PC-3 (cell line): ENCODE measurements at regions not wholly inside any gene's neighbourhood (a gene's known extent, or its start where the extent isn't known, plus 50 kb on each side); places are given as distances from the start of the nearest gene placed in this dataset.

Experiments
- ATAC-seq: fragments of 200-7000 bp; cut with Tn5 transposase; 2 replicates; pipeline ENCODE4 v1.9.1; 2020; ENCODE audit warnings: mild to moderate bottlenecking, moderate library complexity
- BruUV-seq: library from RNA; stranded (reverse); fragments of 400-500 nt; replicated peaks from 2 replicates; lab custom pipeline; 2021; lab: Mats Ljungman, UMichigan
- CTCF ChIA-PET: fragments of 300-600 bp; sonication (Branson Sonifier 250); formaldehyde crosslinking; loops from one replicate; lab custom pipeline; 2022; ENCODE audit warnings: antibody characterized with exemption; lab: Charles Lee
- POLR2A ChIA-PET: fragments of 300-600 bp; sonication (Branson Sonifier 250); formaldehyde crosslinking; loops from one replicate; lab custom pipeline; 2022; ENCODE audit warnings: antibody characterized with exemption; ENCODE audit not compliant: unreplicated experiment; lab: Charles Lee
- DNase-seq: peaks from one replicate; pipeline ENCODE4 v3.0.0-alpha.2; 2015
- H2AFZ ChIP-seq: fragments of 300-600 bp; sonication (generic); 2 replicates; pipeline ENCODE4 v1.6.0; 2016; ENCODE audit warnings: antibody characterized with exemption, low read length
- H3F3A ChIP-seq: fragments of 300-600 bp; sonication (generic); one replicate; pipeline ENCODE4 v1.6.0; 2017; ENCODE audit warnings: antibody characterized with exemption, low read length, control low read depth, mild to moderate bottlenecking; ENCODE audit not compliant: unreplicated experiment
- H3K27ac ChIP-seq: fragments of 300-600 bp; sonication (generic); 2 replicates; pipeline ENCODE4 v1.5.1; 2016; ENCODE audit warnings: mild to moderate bottlenecking, low read length
- H3K27me3 ChIP-seq: fragments of 300-600 bp; sonication (generic); 2 replicates; pipeline ENCODE4 v1.6.1; 2016; ENCODE audit warnings: low read length, mixed read lengths
- H3K36me3 ChIP-seq: fragments of 300-600 bp; sonication (generic); 2 replicates; pipeline ENCODE4 v1.6.1; 2016; ENCODE audit warnings: low read depth, mixed run types, low read length, mixed read lengths
- H3K4me1 ChIP-seq: fragments of 300-600 bp; sonication (generic); 2 replicates; pipeline ENCODE4 v1.5.1; 2016; ENCODE audit warnings: low read length; ENCODE audit not compliant: insufficient read depth
- H3K4me2 ChIP-seq: fragments of 300-600 bp; sonication (generic); 2 replicates; pipeline ENCODE4 v1.6.0; 2016; ENCODE audit warnings: low read length
- H3K4me3 ChIP-seq: fragments of 300-600 bp; sonication (generic); 2 replicates; pipeline ENCODE4 v1.5.1; 2016; ENCODE audit warnings: mild to moderate bottlenecking, low read length, mixed read lengths
- H3K79me2 ChIP-seq: fragments of 300-600 bp; sonication (generic); 2 replicates; pipeline ENCODE4 v1.6.1; 2017; ENCODE audit warnings: low read length, mixed read lengths
- H3K9ac ChIP-seq: fragments of 300-600 bp; sonication (generic); 2 replicates; pipeline ENCODE4 v1.6.0; 2016; ENCODE audit warnings: mild to moderate bottlenecking, low read length
- H3K9me2 ChIP-seq: fragments of 300-600 bp; sonication (generic); replicated peaks from 2 replicates; pipeline ENCODE4 v1.6.1; 2016; ENCODE audit warnings: mixed run types, low read length, mixed read lengths
- H3K9me3 ChIP-seq: fragments of 300-600 bp; sonication (generic); 2 replicates; pipeline ENCODE4 v1.6.1; 2016; ENCODE audit warnings: low read length, mixed read lengths
- H4K20me1 ChIP-seq: fragments of 300-600 bp; sonication (generic); 2 replicates; pipeline ENCODE4 v1.6.1; 2016; ENCODE audit warnings: low read length, mixed read lengths
- CTCF ChIP-seq: fragments of 300-600 bp; sonication (generic); conservative IDR thresholded peaks from 2 replicates; pipeline ENCODE4 v1.5.1; 2017; ENCODE audit warnings: antibody characterized with exemption, low read depth, mild to moderate bottlenecking, low read length
- EZH2 ChIP-seq: fragments of 300-600 bp; sonication (generic); IDR thresholded peaks from one replicate; pipeline ENCODE4 v1.6.1; 2017; ENCODE audit warnings: antibody characterized with exemption, mild to moderate bottlenecking, low read length; ENCODE audit not compliant: unreplicated experiment
- EZH2phosphoT487 ChIP-seq: fragments of 300-600 bp; sonication (generic); IDR thresholded peaks from 2 replicates; pipeline ENCODE4 v1.6.1; 2018; ENCODE audit warnings: mild to moderate bottlenecking, antibody characterized with exemption, low read length, borderline replicate concordance
- intact Hi-C: fragments of 100-400 bp; cut with micrococcal nuclease; formaldehyde crosslinking; loops from 2 replicates; pipeline ENCODE4 v1.9.0; 2023

- no peak overlapping the region for H3K4me2 ChIP-seq
- H3K9me3 ChIP-seq: no peaks in the 10 kb centered on the region
- H3K36me3 ChIP-seq: no peaks in the 10 kb centered on the region
- no peaks in the 10 kb centered on the region for H3K4me1 ChIP-seq
- H3K4me3 ChIP-seq: no peak overlapping the region
- ATAC-seq: no peak
- H3K27me3 ChIP-seq: peaks cover 86% of the 10 kb centered on the region
- no peak for DNase-seq
- no peak overlapping the region for H3K27ac ChIP-seq
- no peaks in the 10 kb centered on the region for H3F3A ChIP-seq
- intact Hi-C loops: no loop called here
- TF ChIP-seq EZH2phosphoT487: no peak
- H3K9me2 ChIP-seq: no peaks in the 10 kb centered on the region
- ChIA-PET CTCF (no interaction called here), POLR2A (interaction anchor here (0.6 kb wide), 1 partner anchor 211 kb away, joined by 29 read pairs; no protein-coding TSS in a partner anchor)
- BruUV-seq: no TSS peak
- H2AFZ ChIP-seq: no peak overlapping the region
- no peak overlapping the region for H3K9ac ChIP-seq
- H3K79me2 ChIP-seq: no peaks in the 10 kb centered on the region
- H4K20me1 ChIP-seq: no peaks in the 10 kb centered on the region
Measured at GRCh38 chr18:24560511-24560981, 100.1 kb downstream of the HRH4 start.

- TF ChIP-seq EZH2phosphoT487: no peak
- no peak for TF ChIP-seq CTCF
- TF ChIP-seq EZH2: no peak
- Histone ChIP-seq H3K9me3 (no peaks in the 10 kb centered on the region), H3K9me2 (no peaks in the 10 kb centered on the region), H3K4me2 (no peak overlapping the region), H3K27ac (no peak overlapping the region), H3K9ac (no peak overlapping the region), H3K4me3 (no peak overlapping the region), H4K20me1 (no peaks in the 10 kb centered on the region), H2AFZ (no peak overlapping the region), H3F3A (no peaks in the 10 kb centered on the region), H3K36me3 (no peaks in the 10 kb centered on the region), H3K79me2 (no peaks in the 10 kb centered on the region), H3K27me3 (peaks cover 78% of the 10 kb centered on the region), H3K4me1 (no peaks in the 10 kb centered on the region)
- intact Hi-C loops: no loop called here
- DNase-seq: no peak
- BruUV-seq: no TSS peak
- ATAC-seq: no peak
- CTCF ChIA-PET: no interaction called here
- POLR2A ChIA-PET: no interaction called here
Measured at GRCh38 chr18:24561369-24561965, 101.0 kb downstream of the HRH4 start.

- H3K4me3 ChIP-seq: no peak overlapping the region
- ATAC-seq (no peak), DNase-seq (peak; percentile 31)
- ChIA-PET CTCF (no interaction called here), POLR2A (no interaction called here)
- no peak overlapping the region for H2AFZ ChIP-seq
- no peaks in the 10 kb centered on the region for H3K79me2 ChIP-seq
- intact Hi-C loops: no loop called here
- H3K27me3 ChIP-seq: peaks cover 27% of the 10 kb centered on the region
- no peak overlapping the region for H3K4me2 ChIP-seq
- H4K20me1 ChIP-seq: no peaks in the 10 kb centered on the region
- BruUV-seq: no TSS peak
- TF ChIP-seq CTCF: no peak
- TF ChIP-seq EZH2phosphoT487: no peak
- no peak for TF ChIP-seq EZH2
- H3K9me2 ChIP-seq: no peaks in the 10 kb centered on the region
- no peaks in the 10 kb centered on the region for H3F3A ChIP-seq
- H3K9me3 ChIP-seq: no peaks in the 10 kb centered on the region
- H3K4me1 ChIP-seq: no peaks in the 10 kb centered on the region
- no peaks in the 10 kb centered on the region for H3K36me3 ChIP-seq
- no peak overlapping the region for H3K9ac ChIP-seq
- H3K27ac ChIP-seq: no peak overlapping the region
Measured at GRCh38 chr18:24567199-24567598, 106.8 kb downstream of the HRH4 start.
